PC-3 (cell line): ENCODE measurements at regions not wholly inside any gene's neighbourhood (a gene's known extent, or its start where the extent isn't known, plus 50 kb on each side); places are given as distances from the start of the nearest gene placed in this dataset.

Experiments used
- ATAC-seq: fragments of 200-7000 bp; cut with Tn5 transposase; 2 replicates; pipeline ENCODE4 v1.9.1; 2020; ENCODE audit warnings: mild to moderate bottlenecking, moderate library complexity
- BruUV-seq: library from RNA; stranded (reverse); fragments of 400-500 nt; replicated peaks from 2 replicates; lab custom pipeline; 2021; lab: Mats Ljungman, UMichigan
- CTCF ChIA-PET: fragments of 300-600 bp; sonication (Branson Sonifier 250); formaldehyde crosslinking; loops from one replicate; lab custom pipeline; 2022; ENCODE audit warnings: antibody characterized with exemption; lab: Charles Lee
- POLR2A ChIA-PET: fragments of 300-600 bp; sonication (Branson Sonifier 250); formaldehyde crosslinking; loops from one replicate; lab custom pipeline; 2022; ENCODE audit warnings: antibody characterized with exemption; ENCODE audit not compliant: unreplicated experiment; lab: Charles Lee
- DNase-seq: peaks from one replicate; pipeline ENCODE4 v3.0.0-alpha.2; 2015
- H2AFZ ChIP-seq: fragments of 300-600 bp; sonication (generic); 2 replicates; pipeline ENCODE4 v1.6.0; 2016; ENCODE audit warnings: antibody characterized with exemption, low read length
- H3F3A ChIP-seq: fragments of 300-600 bp; sonication (generic); one replicate; pipeline ENCODE4 v1.6.0; 2017; ENCODE audit warnings: antibody characterized with exemption, low read length, control low read depth, mild to moderate bottlenecking; ENCODE audit not compliant: unreplicated experiment
- H3K27ac ChIP-seq: fragments of 300-600 bp; sonication (generic); 2 replicates; pipeline ENCODE4 v1.5.1; 2016; ENCODE audit warnings: mild to moderate bottlenecking, low read length
- H3K27me3 ChIP-seq: fragments of 300-600 bp; sonication (generic); 2 replicates; pipeline ENCODE4 v1.6.1; 2016; ENCODE audit warnings: low read length, mixed read lengths
- H3K36me3 ChIP-seq: fragments of 300-600 bp; sonication (generic); 2 replicates; pipeline ENCODE4 v1.6.1; 2016; ENCODE audit warnings: low read depth, mixed run types, low read length, mixed read lengths
- H3K4me1 ChIP-seq: fragments of 300-600 bp; sonication (generic); 2 replicates; pipeline ENCODE4 v1.5.1; 2016; ENCODE audit warnings: low read length; ENCODE audit not compliant: insufficient read depth
- H3K4me2 ChIP-seq: fragments of 300-600 bp; sonication (generic); 2 replicates; pipeline ENCODE4 v1.6.0; 2016; ENCODE audit warnings: low read length
- H3K4me3 ChIP-seq: fragments of 300-600 bp; sonication (generic); 2 replicates; pipeline ENCODE4 v1.5.1; 2016; ENCODE audit warnings: mild to moderate bottlenecking, low read length, mixed read lengths
- H3K79me2 ChIP-seq: fragments of 300-600 bp; sonication (generic); 2 replicates; pipeline ENCODE4 v1.6.1; 2017; ENCODE audit warnings: low read length, mixed read lengths
- H3K9ac ChIP-seq: fragments of 300-600 bp; sonication (generic); 2 replicates; pipeline ENCODE4 v1.6.0; 2016; ENCODE audit warnings: mild to moderate bottlenecking, low read length
- H3K9me2 ChIP-seq: fragments of 300-600 bp; sonication (generic); replicated peaks from 2 replicates; pipeline ENCODE4 v1.6.1; 2016; ENCODE audit warnings: mixed run types, low read length, mixed read lengths
- H3K9me3 ChIP-seq: fragments of 300-600 bp; sonication (generic); 2 replicates; pipeline ENCODE4 v1.6.1; 2016; ENCODE audit warnings: low read length, mixed read lengths
- H4K20me1 ChIP-seq: fragments of 300-600 bp; sonication (generic); 2 replicates; pipeline ENCODE4 v1.6.1; 2016; ENCODE audit warnings: low read length, mixed read lengths
- EZH2 ChIP-seq: fragments of 300-600 bp; sonication (generic); IDR thresholded peaks from one replicate; pipeline ENCODE4 v1.6.1; 2017; ENCODE audit warnings: antibody characterized with exemption, mild to moderate bottlenecking, low read length; ENCODE audit not compliant: unreplicated experiment
- EZH2phosphoT487 ChIP-seq: fragments of 300-600 bp; sonication (generic); IDR thresholded peaks from 2 replicates; pipeline ENCODE4 v1.6.1; 2018; ENCODE audit warnings: mild to moderate bottlenecking, antibody characterized with exemption, low read length, borderline replicate concordance
- intact Hi-C: fragments of 100-400 bp; cut with micrococcal nuclease; formaldehyde crosslinking; loops from 2 replicates; pipeline ENCODE4 v1.9.0; 2023
- TF ChIP-seq, protein P1 (sequence below): fragments of 300-600 bp; sonication (generic); conservative IDR thresholded peaks from 2 replicates; pipeline ENCODE4 v1.5.1; 2017; ENCODE audit warnings: antibody characterized with exemption, low read depth, mild to moderate bottlenecking, low read length

DNA sequence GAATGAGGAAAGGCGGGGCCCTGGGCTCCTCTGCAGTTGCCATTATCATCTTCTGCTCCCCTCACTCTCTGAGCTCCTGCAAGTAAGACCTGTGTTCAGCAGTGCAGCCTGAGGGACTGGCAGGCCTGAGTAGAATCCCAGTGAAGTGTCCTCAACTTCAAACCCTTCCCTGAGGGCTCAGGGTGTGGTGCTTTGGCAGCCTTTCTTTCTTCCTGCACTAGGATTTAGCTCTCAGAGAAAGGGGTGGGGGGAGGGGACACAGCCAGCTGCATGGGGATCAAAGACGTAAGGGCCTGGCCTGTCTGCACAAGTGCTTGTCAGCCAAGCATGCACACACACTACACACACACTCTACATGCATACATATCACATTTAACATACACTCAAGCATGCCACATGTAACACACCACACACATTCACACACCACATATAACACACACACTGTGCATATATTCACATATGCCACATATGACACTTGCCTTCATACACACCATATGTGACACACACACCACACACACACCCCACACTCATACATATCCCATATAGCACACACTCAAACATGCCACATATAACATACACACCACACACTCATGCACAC lies 223.4 kb upstream of the RPL34 start:
- TF ChIP-seq EZH2 (no peak), EZH2phosphoT487 (no peak)
- TF ChIP-seq, protein P1, sequence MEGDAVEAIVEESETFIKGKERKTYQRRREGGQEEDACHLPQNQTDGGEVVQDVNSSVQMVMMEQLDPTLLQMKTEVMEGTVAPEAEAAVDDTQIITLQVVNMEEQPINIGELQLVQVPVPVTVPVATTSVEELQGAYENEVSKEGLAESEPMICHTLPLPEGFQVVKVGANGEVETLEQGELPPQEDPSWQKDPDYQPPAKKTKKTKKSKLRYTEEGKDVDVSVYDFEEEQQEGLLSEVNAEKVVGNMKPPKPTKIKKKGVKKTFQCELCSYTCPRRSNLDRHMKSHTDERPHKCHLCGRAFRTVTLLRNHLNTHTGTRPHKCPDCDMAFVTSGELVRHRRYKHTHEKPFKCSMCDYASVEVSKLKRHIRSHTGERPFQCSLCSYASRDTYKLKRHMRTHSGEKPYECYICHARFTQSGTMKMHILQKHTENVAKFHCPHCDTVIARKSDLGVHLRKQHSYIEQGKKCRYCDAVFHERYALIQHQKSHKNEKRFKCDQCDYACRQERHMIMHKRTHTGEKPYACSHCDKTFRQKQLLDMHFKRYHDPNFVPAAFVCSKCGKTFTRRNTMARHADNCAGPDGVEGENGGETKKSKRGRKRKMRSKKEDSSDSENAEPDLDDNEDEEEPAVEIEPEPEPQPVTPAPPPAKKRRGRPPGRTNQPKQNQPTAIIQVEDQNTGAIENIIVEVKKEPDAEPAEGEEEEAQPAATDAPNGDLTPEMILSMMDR = no peak
- no TSS peak for BruUV-seq
- Histone ChIP-seq H3K9me2 (no peaks in the 10 kb centered on the region), H3K4me1 (no peaks in the 10 kb centered on the region), H2AFZ (no peak overlapping the region), H3K4me3 (no peak overlapping the region), H3K79me2 (no peaks in the 10 kb centered on the region), H4K20me1 (no peaks in the 10 kb centered on the region), H3K27me3 (no peaks in the 10 kb centered on the region), H3F3A (no peaks in the 10 kb centered on the region), H3K9ac (no peak overlapping the region), H3K27ac (no peak overlapping the region), H3K4me2 (no peak overlapping the region), H3K36me3 (no peaks in the 10 kb centered on the region), H3K9me3 (no peaks in the 10 kb centered on the region)
- POLR2A ChIA-PET = no interaction called here
- CTCF ChIA-PET = no interaction called here
- DNase-seq (no peak), ATAC-seq (no peak)
- intact Hi-C loops = no loop called here

DNA sequence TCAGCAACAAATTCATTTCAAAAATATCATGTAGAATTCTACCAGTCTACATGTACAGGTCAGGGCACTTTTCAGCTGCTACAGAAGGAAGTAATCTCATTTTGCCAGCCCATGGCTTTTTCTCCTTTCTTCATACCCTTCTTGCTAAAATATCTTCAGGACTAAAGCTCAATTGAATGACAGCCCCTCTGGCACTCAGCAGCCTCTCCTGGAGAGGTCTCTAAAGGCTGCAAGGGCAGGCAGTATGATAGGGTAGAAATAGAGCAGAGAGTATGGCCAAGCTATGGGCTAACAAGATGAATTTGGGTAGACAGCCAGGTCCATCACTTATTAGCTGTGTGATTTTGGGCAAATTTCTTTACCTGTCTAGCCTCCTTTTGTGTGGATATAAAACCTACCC lies 224.6 kb upstream of the RPL34 start:
- intact Hi-C loops = no loop called here
- CTCF ChIA-PET = no interaction called here

More for the DNA sequence above, 224.6 kb upstream of the RPL34 start:
- H3K4me3 ChIP-seq = no peak overlapping the region
- no peaks in the 10 kb centered on the region for H3K9me3 ChIP-seq
- no peak for DNase-seq
- no TSS peak for BruUV-seq
- H3K9ac ChIP-seq = no peak overlapping the region
- no peak overlapping the region for H3K4me2 ChIP-seq
- no peak overlapping the region for H3K27ac ChIP-seq
- H3K9me2 ChIP-seq = no peaks in the 10 kb centered on the region
- no peaks in the 10 kb centered on the region for H4K20me1 ChIP-seq
- H3F3A ChIP-seq = no peaks in the 10 kb centered on the region
- no peak overlapping the region for H2AFZ ChIP-seq
- no peaks in the 10 kb centered on the region for H3K36me3 ChIP-seq
- H3K4me1 ChIP-seq = no peaks in the 10 kb centered on the region
- TF ChIP-seq EZH2phosphoT487 (no peak), EZH2 (no peak)
- TF ChIP-seq, protein P1 = no peak
- POLR2A ChIA-PET = no interaction called here
- H3K27me3 ChIP-seq = no peaks in the 10 kb centered on the region
- no peak for ATAC-seq
- H3K79me2 ChIP-seq = no peaks in the 10 kb centered on the region
